ENCODE measurements at regions not wholly inside any gene's neighbourhood (a gene's known extent, or its start where the extent isn't known, plus 50 kb on each side); places are given as distances from the start of the nearest gene placed in this dataset.
A peak's percentile ranks its signal among the peaks of the same experiment; 100 is the strongest.
"Not testable (repeated sequence)": the region's sequence is repeated elsewhere in the genome, so short reads cannot be mapped to it uniquely, and the experiment has no call there.

DNA sequence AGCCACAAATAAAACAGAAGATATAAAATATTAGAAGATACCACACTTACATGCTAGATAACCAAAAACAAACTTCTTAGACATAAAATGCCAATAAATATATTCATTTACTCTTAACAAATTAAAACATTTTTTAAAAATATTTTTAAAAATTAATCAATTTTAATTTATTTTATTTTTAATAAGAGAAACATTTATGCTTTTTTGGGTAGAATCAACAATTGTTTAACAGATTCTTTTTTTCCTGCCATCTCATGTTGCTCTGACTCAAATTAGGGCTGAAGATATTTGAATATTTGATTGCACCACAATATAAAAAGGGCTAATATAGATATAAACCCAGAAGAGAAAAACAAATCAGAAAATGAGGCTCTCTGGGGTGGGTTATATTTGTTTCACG, 172.6 kb downstream of the GOLGA6L6 start:
- no peak for DNase-seq (ENCODE audit: low spot score)

GRCh38 chr15:20367093-20367492, 174.5 kb downstream of the GOLGA6L6 start:
- DNase-seq (ENCODE audit: low spot score): no peak

- not testable (repeated sequence) for DNase-seq (ENCODE audit: low spot score)
Measured at GRCh38 chr15:20363591-20363990, 178.0 kb downstream of the GOLGA6L6 start.

- no peak for DNase-seq (ENCODE audit: low spot score)
Measured at GRCh38 chr15:20361091-20361490, 180.5 kb downstream of the GOLGA6L6 start.

DNA sequence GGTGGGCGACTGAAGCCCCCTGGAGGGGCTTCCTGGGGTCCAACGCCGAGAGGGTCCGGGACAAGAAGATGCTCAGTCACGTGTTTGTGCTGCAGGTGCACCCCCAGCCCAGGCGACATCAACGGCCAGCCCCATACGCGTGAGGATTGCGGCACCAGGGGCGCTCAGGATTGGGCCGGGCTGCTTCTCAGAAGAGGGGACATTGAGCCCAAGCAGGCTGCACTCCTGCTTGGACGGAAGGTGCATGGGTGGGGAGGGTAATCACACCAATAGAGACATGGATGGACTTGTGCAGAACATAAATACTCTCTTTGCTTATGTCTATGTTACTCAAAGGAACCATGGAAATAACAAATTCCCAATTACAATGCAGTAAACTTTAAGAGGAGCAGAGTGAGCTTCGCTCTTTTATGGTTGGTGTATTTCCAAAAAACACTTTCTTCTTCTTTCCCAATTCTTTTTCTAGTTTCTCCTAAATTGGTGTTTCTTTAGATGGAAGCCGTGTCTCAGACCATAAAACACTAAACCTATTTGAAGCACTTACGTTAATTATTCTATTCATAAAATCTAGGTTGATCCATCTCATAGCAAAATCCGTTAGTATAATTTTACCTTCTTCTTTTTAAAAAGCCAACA, 182.7 kb downstream of the GOLGA6L6 start:
- no peak for DNase-seq (ENCODE audit: low spot score)

DNA sequence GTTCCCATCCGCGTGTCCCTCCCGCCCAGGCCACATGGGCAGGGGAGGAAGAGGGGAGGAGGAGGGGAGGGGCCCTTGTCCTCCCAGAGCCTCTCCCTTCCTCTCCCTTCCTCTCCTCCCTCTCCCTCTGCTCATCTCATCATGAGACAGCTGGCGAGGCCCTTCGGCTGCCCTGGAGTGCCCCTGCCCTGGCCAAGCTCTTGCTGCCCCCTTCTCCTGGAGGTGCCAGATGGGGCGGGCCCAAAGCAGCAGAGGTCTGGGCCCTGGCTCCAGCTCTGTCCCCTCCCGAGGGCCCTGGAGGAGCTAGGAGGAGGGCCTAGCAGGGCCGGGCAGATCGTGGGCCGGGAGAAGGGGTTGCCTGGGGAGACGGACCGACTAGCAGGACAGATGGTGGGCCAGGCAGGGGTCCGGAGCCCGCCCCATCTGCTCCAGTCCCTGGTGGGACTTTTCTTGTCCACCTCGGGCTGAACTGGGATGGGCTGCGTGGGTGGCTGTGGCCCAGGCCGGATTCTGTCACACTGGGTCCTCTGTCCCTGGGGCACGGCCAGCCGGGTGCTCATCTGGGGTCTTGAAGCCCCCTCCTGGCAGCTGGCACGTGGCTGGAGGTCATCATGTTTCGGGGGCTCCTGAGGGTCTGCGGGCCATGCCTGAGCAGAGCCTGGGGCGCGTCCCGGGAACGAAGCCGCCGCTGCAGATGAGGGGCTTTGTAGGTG, 183.4 kb downstream of the GOLGA6L6 start:
- DNase-seq (ENCODE audit: low spot score): no peak

GRCh38 chr15:20357481-20358065, 184.0 kb downstream of the GOLGA6L6 start:
- no peak for DNase-seq (ENCODE audit: low spot score)

DNA sequence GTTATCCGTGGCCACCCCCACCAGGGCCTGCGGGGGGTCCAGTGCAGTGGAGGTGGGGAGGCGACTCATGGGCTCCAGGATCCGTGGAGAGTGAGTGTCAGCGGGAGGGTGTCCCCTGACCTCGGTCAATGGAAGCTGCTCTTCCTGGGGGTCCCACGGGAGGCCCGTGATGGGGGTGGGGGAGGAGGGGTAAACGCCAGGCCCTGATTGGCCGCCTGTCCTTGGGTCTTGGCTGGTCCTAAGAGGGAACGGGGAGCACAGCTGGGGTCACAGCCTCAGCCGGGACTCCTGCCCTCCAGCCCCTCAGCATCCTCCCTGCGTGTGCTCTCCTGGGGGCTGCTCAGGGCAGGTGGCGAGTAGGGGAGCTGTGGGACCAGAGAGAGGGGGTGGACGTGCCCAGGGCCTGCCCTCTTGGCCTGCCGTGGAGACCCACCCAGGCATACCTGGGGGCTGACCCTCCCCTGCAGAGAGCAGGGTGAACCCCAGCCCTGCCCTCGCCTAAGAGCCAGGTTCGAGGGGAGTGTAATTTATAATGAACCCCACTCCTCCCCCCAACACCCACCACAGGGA, 184.6 kb downstream of the GOLGA6L6 start:
- no peak for DNase-seq (ENCODE audit: low spot score)

DNA sequence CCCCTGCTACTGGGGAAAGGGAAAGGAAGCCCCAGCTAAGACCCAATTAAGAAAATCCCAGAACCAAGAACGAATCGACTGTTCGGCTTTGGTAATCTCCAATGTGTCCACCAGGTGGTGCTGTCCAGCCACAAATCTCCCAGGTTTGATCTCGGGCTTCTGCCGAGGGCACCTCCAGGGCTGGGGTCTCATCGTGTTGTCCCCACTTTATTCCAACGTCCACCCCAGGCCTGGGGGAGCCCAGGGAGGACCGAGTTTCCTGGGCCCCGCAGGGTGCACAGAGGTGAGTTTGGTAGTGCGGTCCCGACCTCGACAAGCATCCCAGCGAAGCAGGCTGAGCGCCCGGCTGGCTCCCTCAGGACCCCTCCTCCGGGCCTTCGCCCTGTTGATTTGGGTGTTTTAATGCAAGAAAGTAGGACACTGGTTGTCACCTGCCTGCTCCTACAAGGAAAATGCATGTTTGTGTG, 185.1 kb downstream of the GOLGA6L6 start:
- DNase-seq (ENCODE audit: low spot score): peak; percentile 65

GRCh38 chr15:20355256-20355868, 186.2 kb downstream of the GOLGA6L6 start:
- DNase-seq (ENCODE audit: low spot score): no peak

GRCh38 chr15:20354884-20355223, 186.7 kb downstream of the GOLGA6L6 start:
- not testable (repeated sequence) for DNase-seq (ENCODE audit: low spot score)

GRCh38 chr15:20353966-20354883, 187.4 kb downstream of the GOLGA6L6 start:
- no peak for DNase-seq (ENCODE audit: low spot score)

DNA sequence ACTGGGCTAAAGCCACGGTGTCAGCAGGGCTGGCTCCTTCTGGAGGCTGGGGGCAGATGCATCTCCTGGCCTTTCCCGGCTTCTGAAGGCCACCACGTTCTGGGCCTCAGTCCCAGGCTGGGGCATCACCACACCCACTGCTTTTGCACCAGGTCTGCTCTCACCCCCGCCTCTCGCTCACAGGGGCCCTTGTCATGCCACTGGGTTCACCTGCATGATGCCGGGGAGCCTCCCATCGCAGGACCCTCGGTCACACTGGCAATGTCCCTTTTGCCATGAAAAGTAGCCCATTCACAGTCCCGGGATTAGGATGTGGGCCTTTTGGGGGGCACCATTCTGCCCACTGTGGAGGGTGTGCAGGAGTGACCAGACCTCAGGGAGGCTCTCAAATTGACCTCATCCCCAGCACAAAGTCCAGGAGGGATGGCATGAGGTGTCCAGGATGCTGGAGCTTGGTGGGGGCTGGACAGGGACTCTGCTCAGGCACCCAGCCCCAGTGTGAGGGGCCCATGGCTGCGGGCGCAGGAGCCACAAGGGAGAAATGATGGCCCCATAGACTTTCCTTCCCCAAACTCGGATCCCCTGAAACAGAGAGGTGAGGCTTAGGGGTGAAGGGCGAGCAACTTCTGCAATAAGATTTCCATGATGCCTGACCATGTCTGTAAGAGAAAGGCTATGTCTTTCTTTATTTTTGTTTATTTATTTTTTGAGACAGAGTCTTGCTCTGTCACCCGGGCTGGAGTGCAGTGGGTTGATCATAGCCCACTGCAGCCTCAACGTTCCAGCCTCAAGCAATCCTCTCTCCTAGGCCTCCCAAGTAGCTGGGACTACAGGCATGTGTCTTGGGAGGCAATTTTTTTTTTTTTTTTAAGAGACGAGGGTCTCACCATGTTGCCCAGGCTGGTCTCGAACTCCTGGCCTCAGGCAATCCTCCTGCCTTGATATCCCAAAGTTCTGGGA, 189.1 kb downstream of the GOLGA6L6 start:
- DNase-seq (ENCODE audit: low spot score): no peak

DNA sequence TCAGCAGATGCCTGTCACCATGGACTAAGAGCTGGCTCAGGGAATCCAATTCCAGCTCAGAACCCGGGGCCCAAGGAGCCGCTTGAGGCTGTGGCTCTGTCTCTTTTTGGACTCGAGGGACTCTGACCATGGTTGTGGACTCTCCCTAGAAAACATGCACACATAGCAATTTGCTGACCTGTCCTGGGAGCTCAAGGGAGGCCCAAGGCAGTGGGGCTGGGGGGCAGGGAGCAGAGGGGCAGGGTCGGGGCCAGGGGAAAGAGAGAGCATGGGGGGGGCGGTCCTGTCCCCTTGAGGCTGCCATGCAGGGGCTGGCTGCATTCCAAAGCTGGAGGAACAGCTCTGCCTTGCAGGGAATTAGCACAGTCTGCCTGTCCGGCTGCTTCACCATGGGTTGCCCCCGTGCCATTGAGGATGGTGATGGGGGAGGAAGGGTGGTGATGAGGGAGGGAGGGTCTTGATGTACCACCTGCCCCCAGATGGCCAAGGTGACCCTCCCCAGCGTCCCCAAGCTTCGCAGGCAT, 190.1 kb downstream of the GOLGA6L6 start:
- DNase-seq (ENCODE audit: low spot score): no peak

DNA sequence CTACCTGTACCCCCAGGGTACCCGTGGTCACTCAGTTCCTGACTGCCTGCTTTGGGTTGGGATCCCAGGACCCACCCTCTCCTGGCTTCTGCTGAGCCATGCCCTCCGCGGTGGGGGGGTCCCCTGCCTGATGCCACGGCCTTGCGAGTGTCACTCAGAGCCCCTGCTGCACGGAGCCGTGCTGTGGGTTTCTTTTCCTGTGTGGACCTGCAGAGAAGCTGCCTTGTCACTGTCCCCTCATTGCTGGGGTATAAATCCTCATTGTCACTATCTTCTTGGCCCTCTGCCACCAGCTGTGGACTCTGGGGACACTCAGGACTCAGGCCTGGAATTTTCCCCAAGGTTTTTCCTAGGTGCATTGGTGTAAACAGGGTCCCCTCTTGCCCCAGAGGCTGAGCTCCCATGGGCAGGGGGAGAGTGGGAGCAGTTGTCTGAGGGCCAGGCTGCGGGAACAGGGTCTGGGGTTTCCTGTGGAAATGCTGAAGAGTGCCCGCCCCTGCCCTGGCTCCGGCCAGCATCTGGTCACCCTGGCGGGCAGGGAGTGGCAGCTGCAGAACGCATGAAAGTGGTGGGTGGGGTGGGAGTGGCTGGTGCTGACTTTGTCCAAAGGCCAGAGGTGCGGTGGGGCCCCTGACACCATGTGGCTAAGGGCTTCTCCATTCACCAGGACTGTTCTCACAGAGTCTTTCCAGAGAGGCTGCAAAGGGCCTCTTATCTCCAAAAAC, 191.7 kb downstream of the GOLGA6L6 start:
- DNase-seq (ENCODE audit: low spot score): no peak

GRCh38 chr15:20348900-20349773, 192.5 kb downstream of the GOLGA6L6 start:
- DNase-seq (ENCODE audit: low spot score): no peak

- DNase-seq (ENCODE audit: low spot score): no peak
Measured at GRCh38 chr15:20348291-20348899, 193.2 kb downstream of the GOLGA6L6 start.
